ENCODE measurements at regions not wholly inside any gene's neighbourhood (a gene's known extent, or its start where the extent isn't known, plus 50 kb on each side); places are given as distances from the start of the nearest gene placed in this dataset.

DNA sequence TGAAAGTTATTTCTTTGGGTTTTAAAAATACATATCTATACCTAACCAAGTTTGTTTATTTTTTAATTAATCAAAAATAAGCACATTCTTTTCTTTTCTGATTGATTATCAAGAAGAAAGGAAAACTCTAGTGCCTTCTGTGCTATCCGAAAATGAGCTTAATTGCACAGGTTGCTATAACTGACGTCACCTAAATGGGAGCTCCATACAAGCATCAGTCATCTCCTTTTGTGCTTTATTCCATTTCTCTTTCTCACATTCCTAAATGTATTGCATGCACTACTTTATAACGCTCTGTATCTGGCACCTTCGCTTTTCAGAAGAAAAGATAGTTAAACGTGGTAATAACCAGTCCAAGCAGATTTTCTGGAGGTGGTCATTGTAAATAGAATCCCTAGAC lies 675.0 kb downstream of the STPG2 start:
- H3K4me3 ChIP-seq (ENCODE audit: low read depth, low read length), result no peak overlapping the region
- H3K4me1 ChIP-seq (ENCODE audit: control insufficient read depth, insufficient read depth, low read length), result no peaks in the 10 kb centered on the region
- H3K9ac ChIP-seq (ENCODE audit: low read depth, low read length), result no peak overlapping the region
- no peaks in the 10 kb centered on the region for H3K9me3 ChIP-seq (ENCODE audit: control insufficient read depth, insufficient read depth, low read length)
- no peaks in the 10 kb centered on the region for H3K27me3 ChIP-seq (ENCODE audit: control insufficient read depth, insufficient read depth, low read length)
- no peaks in the 10 kb centered on the region for H3K36me3 ChIP-seq (ENCODE audit: control insufficient read depth, insufficient read depth, low read length)

DNA sequence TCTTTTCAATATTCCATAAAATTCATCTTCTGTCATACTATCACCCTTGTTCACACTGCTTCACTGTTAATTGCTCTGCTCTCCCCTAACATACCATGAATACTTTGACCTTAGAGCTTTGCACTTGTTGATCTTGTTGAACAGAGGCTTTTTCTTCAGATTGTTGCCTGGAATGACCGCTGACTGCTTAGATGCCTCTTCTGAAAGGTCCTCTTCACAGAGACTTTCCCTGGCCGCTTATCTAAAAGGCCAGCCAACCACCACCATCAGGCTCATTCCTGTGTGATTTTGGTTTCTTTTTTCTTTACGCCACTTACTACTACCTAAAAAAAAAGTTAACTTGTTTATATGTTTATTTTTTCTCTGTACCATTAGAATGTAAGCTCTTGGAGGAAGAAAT lies 667.7 kb downstream of the STPG2 start:
- Histone ChIP-seq H3K9ac (ENCODE audit: low read depth, low read length) (no peak overlapping the region), H3K27me3 (ENCODE audit: control insufficient read depth, insufficient read depth, low read length) (no peaks in the 10 kb centered on the region), H3K4me3 (ENCODE audit: low read depth, low read length) (no peak overlapping the region), H3K36me3 (ENCODE audit: control insufficient read depth, insufficient read depth, low read length) (no peaks in the 10 kb centered on the region), H3K9me3 (ENCODE audit: control insufficient read depth, insufficient read depth, low read length) (no peaks in the 10 kb centered on the region), H3K4me1 (ENCODE audit: control insufficient read depth, insufficient read depth, low read length) (no peaks in the 10 kb centered on the region)

DNA sequence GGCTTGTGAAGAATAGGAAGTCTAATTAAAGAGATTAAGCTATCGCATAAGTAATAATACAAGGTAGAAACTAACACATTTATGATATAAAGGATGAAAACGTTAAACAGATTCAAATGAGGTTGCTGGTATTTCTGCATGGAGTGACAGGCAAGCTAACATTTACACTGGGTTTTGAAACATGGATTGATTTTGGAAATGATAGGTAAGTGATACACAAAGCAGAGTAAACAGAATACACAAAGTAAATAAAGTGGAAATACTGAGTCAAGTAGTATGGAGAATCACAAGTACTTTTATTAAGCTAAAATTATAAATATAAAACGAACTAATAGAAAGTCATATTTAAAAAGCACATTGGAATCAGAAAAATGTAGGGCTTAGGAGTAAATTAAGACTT lies 665.3 kb downstream of the STPG2 start:
- no peaks in the 10 kb centered on the region for H3K4me1 ChIP-seq (ENCODE audit: control insufficient read depth, insufficient read depth, low read length)
- no peak overlapping the region for H3K9ac ChIP-seq (ENCODE audit: low read depth, low read length)
- no peaks in the 10 kb centered on the region for H3K36me3 ChIP-seq (ENCODE audit: control insufficient read depth, insufficient read depth, low read length)
- no peaks in the 10 kb centered on the region for H3K9me3 ChIP-seq (ENCODE audit: control insufficient read depth, insufficient read depth, low read length)
- no peaks in the 10 kb centered on the region for H3K27me3 ChIP-seq (ENCODE audit: control insufficient read depth, insufficient read depth, low read length)
- H3K4me3 ChIP-seq (ENCODE audit: low read depth, low read length), result no peak overlapping the region

DNA sequence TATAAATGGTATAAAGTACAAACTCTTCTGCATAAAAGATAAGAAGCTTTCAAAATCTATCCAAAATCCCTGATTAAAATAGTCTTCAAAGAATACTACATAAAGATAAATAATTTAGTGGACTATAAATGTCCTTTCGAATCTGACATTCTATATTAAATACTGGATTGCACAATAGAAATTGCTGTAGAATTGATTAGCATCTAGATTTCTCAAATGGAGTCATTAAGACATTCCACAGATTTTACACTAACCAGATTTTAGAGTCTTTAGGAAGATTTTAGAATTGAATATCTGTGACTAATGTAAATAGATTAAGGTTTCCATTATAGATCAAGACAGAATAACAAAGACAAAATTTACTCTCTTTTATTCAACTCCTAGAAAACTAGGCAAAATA lies 663.9 kb downstream of the STPG2 start:
- Histone ChIP-seq H3K27me3 (ENCODE audit: control insufficient read depth, insufficient read depth, low read length) (no peaks in the 10 kb centered on the region), H3K9me3 (ENCODE audit: control insufficient read depth, insufficient read depth, low read length) (no peaks in the 10 kb centered on the region), H3K4me1 (ENCODE audit: control insufficient read depth, insufficient read depth, low read length) (no peaks in the 10 kb centered on the region), H3K9ac (ENCODE audit: low read depth, low read length) (no peak overlapping the region), H3K4me3 (ENCODE audit: low read depth, low read length) (no peak overlapping the region), H3K36me3 (ENCODE audit: control insufficient read depth, insufficient read depth, low read length) (no peaks in the 10 kb centered on the region)

DNA sequence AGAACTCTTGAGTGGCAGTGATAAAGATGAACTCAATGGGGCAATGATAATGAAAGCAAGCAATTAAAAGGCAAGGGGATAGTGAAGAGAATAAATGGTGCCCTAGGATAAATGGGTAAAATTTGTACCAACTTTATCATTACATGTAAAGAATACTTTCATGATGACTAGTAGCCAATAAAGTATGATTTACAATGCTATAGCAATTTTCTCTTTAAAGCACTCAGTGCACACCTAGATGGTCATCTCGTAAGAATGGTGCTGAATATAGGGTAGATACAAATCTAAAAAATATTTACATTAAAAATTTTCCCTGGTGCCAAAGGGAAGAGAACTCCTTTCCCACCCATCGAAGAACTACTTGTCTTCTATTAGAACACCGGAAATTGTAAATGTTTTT lies 651.4 kb downstream of the STPG2 start:
- H3K9ac ChIP-seq (ENCODE audit: low read depth, low read length), result no peak overlapping the region
- no peaks in the 10 kb centered on the region for H3K9me3 ChIP-seq (ENCODE audit: control insufficient read depth, insufficient read depth, low read length)
- H3K4me3 ChIP-seq (ENCODE audit: low read depth, low read length), result no peak overlapping the region
- H3K36me3 ChIP-seq (ENCODE audit: control insufficient read depth, insufficient read depth, low read length), result no peaks in the 10 kb centered on the region
- peaks cover 18% of the 10 kb centered on the region for H3K4me1 ChIP-seq (ENCODE audit: control insufficient read depth, insufficient read depth, low read length)
- no peaks in the 10 kb centered on the region for H3K27me3 ChIP-seq (ENCODE audit: control insufficient read depth, insufficient read depth, low read length)

DNA sequence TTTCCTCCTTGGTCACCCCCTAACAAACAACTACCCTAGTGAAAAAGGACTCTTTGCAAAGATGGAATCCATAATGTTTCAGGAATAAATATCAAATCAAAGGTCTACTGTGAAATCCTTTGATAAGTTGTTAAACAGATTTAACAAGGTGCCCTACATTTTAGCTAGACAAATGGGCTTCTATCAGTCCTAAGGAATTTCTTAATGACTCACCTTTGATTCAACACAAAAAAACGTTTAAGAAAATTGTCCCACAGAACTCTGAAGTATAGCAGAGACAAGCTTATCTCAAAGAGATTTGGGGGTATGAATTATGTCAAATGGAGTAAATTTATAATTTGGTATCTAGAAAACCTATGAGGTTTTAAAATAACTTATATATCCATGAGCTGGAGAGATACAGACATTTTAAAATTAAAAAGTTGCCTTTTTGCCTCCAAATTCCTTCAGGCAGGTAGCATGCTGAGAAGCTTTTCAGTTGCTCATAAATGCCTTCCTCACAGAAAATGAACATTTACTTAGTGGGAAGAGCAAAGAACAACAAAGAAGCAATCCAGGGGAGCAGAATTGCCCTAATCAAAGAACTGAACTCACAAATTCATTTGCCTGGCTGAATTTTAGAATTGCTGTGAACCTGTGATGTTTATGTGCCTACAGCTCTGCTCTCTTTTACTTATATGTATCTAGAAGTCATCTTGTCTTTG lies 649.3 kb downstream of the STPG2 start:
- H3K9me3 ChIP-seq (ENCODE audit: control insufficient read depth, insufficient read depth, low read length), result no peaks in the 10 kb centered on the region
- no peaks in the 10 kb centered on the region for H3K27me3 ChIP-seq (ENCODE audit: control insufficient read depth, insufficient read depth, low read length)
- H3K36me3 ChIP-seq (ENCODE audit: control insufficient read depth, insufficient read depth, low read length), result no peaks in the 10 kb centered on the region
- no peak overlapping the region for H3K9ac ChIP-seq (ENCODE audit: low read depth, low read length)
- H3K4me3 ChIP-seq (ENCODE audit: low read depth, low read length), result no peak overlapping the region
- peaks cover 31% of the 10 kb centered on the region for H3K4me1 ChIP-seq (ENCODE audit: control insufficient read depth, insufficient read depth, low read length)

DNA sequence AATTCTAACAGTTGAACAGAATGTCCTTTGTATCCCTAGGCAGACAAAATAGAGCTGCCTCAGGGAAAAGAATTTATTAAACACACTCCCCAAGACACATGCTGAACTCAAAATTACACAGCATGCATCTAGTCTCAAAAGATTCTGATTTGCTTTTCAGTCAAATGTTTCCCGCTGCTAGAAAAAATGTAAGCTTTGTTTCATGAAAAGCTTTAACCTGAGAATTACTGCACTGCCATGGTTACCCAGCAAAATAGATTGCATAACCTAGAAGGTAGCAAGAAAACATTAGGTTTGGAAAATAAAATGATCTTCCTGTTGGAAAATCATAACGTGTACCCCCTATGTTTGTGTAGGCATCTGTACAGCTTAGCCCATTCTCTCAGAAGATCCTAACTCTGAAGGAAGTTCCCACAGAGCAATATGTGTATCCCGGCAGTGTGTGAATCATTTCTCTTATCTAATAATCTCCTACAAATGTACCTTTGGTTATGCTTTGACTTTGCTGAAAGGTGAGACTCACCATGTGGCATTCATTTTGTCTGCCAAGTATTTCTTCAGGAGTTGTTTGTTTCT lies 646.9 kb downstream of the STPG2 start:
- Histone ChIP-seq H3K9ac (ENCODE audit: low read depth, low read length) (no peak overlapping the region), H3K36me3 (ENCODE audit: control insufficient read depth, insufficient read depth, low read length) (no peaks in the 10 kb centered on the region), H3K27me3 (ENCODE audit: control insufficient read depth, insufficient read depth, low read length) (no peaks in the 10 kb centered on the region), H3K9me3 (ENCODE audit: control insufficient read depth, insufficient read depth, low read length) (no peaks in the 10 kb centered on the region), H3K4me1 (ENCODE audit: control insufficient read depth, insufficient read depth, low read length) (peaks cover 34% of the 10 kb centered on the region), H3K4me3 (ENCODE audit: low read depth, low read length) (no peak overlapping the region)

DNA sequence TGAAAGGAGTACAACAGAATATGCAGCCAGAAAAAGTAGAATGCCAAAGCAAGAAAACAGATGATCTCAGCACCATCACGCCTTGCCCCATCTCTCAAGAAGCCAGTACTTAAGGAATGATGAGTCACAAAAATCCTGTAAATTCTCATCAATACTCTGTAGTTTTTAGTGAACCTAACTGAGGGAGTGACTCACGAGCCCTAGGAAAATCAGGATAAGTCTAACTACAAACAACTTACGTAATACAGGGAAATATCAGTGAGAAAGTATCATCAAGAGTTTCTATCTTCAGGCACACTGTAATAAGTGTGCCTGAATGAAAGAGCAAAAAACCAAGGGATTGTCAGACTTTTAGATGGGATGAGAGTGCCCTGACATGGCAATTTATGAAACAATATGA lies 644.4 kb downstream of the STPG2 start:
- Histone ChIP-seq H3K9me3 (ENCODE audit: control insufficient read depth, insufficient read depth, low read length) (no peaks in the 10 kb centered on the region), H3K36me3 (ENCODE audit: control insufficient read depth, insufficient read depth, low read length) (no peaks in the 10 kb centered on the region), H3K9ac (ENCODE audit: low read depth, low read length) (no peak overlapping the region), H3K4me1 (ENCODE audit: control insufficient read depth, insufficient read depth, low read length) (peaks cover 31% of the 10 kb centered on the region), H3K4me3 (ENCODE audit: low read depth, low read length) (no peak overlapping the region), H3K27me3 (ENCODE audit: control insufficient read depth, insufficient read depth, low read length) (no peaks in the 10 kb centered on the region)

DNA sequence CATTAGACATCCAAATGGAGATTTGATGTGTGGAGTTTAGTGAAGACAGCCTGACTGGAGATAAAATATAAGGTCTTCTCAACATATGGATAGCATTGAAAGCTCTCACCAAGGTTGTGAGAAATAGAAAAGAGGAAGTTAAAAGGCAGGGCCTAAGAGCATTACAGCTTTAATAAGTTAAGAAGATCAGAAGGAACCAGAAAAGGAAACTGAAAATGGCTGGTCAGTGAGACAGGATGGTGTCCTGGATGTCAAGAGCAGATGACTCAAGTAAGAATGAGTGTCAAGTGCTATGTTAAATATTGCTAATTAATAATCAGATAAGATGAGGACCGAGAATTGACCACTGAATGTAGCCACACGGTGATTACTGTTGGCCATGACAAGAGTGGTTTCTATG lies 642.9 kb downstream of the STPG2 start:
- H3K9ac ChIP-seq (ENCODE audit: low read depth, low read length), result no peak overlapping the region
- no peaks in the 10 kb centered on the region for H3K36me3 ChIP-seq (ENCODE audit: control insufficient read depth, insufficient read depth, low read length)
- H3K9me3 ChIP-seq (ENCODE audit: control insufficient read depth, insufficient read depth, low read length), result no peaks in the 10 kb centered on the region
- H3K4me1 ChIP-seq (ENCODE audit: control insufficient read depth, insufficient read depth, low read length), result peaks cover 31% of the 10 kb centered on the region
- no peaks in the 10 kb centered on the region for H3K27me3 ChIP-seq (ENCODE audit: control insufficient read depth, insufficient read depth, low read length)
- no peak overlapping the region for H3K4me3 ChIP-seq (ENCODE audit: low read depth, low read length)

DNA sequence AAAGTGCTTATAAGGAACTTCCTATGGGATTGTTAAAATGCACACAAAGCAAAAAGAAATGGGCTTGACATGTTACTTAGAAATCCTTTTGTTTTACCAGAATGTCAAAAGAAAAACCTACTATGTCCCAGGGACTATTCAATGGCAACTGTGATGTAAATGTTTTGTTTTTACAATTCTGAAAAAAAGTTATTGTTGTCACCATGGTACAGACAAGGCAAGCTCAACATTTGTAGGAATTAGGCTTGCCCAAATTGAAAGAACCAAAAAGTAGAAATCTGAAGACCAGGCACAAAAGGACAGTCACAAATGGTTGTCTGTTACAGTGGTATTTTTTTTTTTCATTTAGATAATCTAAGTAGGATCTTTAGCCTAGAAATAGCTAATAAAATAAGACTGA lies 638.6 kb downstream of the STPG2 start:
- H3K9me3 ChIP-seq (ENCODE audit: control insufficient read depth, insufficient read depth, low read length), result no peaks in the 10 kb centered on the region
- no peak overlapping the region for H3K4me3 ChIP-seq (ENCODE audit: low read depth, low read length)
- H3K4me1 ChIP-seq (ENCODE audit: control insufficient read depth, insufficient read depth, low read length), result peaks cover 10% of the 10 kb centered on the region
- no peaks in the 10 kb centered on the region for H3K27me3 ChIP-seq (ENCODE audit: control insufficient read depth, insufficient read depth, low read length)
- no peaks in the 10 kb centered on the region for H3K36me3 ChIP-seq (ENCODE audit: control insufficient read depth, insufficient read depth, low read length)
- no peak overlapping the region for H3K9ac ChIP-seq (ENCODE audit: low read depth, low read length)

DNA sequence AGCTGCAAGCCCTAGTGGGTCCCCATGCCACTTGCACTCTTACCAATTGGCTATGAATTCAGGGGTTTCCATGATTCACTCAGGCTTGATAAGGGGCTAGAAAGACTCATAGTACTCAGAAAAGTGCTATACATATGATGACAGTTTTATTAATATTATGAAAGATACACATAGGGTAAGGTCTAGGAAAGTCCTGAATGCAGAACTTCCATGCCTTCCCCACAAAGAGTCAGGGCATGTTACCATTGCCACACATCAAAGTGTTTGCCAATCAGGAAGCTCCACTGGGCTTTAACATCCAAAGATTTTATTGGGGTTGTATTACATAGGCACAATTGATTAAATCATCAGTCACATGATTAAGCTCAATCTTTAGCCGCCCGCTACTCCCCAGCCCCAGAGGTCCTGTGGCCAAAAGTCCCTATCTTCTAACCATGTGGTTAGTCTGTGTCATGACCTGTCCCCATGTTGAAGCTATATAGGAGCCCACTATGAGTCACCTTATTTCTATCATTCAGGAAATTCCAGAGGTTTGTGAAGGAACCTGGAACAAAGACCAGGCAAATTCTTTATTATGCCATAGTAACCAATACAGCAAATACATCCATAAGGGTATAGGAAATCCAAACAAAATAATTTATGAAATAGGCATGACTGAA lies 635.6 kb downstream of the STPG2 start:
- H3K4me1 ChIP-seq (ENCODE audit: control insufficient read depth, insufficient read depth, low read length), result peaks cover 10% of the 10 kb centered on the region
- H3K9ac ChIP-seq (ENCODE audit: low read depth, low read length), result no peak overlapping the region
- no peaks in the 10 kb centered on the region for H3K9me3 ChIP-seq (ENCODE audit: control insufficient read depth, insufficient read depth, low read length)
- H3K4me3 ChIP-seq (ENCODE audit: low read depth, low read length), result no peak overlapping the region
- H3K36me3 ChIP-seq (ENCODE audit: control insufficient read depth, insufficient read depth, low read length), result no peaks in the 10 kb centered on the region
- H3K27me3 ChIP-seq (ENCODE audit: control insufficient read depth, insufficient read depth, low read length), result no peaks in the 10 kb centered on the region
